GM12878 (cell line): ENCODE measurements at regions not wholly inside any gene's neighbourhood (a gene's known extent, or its start where the extent isn't known, plus 50 kb on each side); places are given as distances from the start of the nearest gene placed in this dataset.
A peak's percentile ranks its signal among the peaks of the same experiment; 100 is the strongest.

ENCODE experiments used
- ATAC-seq: fragments of 200-7000 bp; cut with Tn5 transposase; 3 replicates; pipeline ENCODE4 v1.9.1; 2020; ENCODE audit warnings: mild to moderate bottlenecking, moderate library complexity
- BruUV-seq: library from RNA; stranded (reverse); fragments of 400-500 nt; replicated peaks from 2 replicates; lab custom pipeline; 2021; lab: Mats Ljungman, UMichigan
- CTCF ChIA-PET: fragments of 300-600 bp; sonication (Branson Sonifier 250); formaldehyde crosslinking; extraction: SDS; loops from one replicate; lab custom pipeline; 2021; ENCODE audit warnings: inconsistent platforms; lab: Yijun Ruan, JAX
- POLR2A ChIA-PET: fragments of 350-600 bp; formaldehyde crosslinking; extraction: SDS; loops from one replicate; lab custom pipeline; 2021; ENCODE audit warnings: inconsistent platforms; lab: Charles Lee
- RAD21 ChIA-PET: fragments of 300-600 bp; sonication (Branson Sonifier 250); formaldehyde crosslinking; loops from one replicate; lab custom pipeline; 2023; ENCODE audit warnings: antibody characterized with exemption; ENCODE audit not compliant: unreplicated experiment; lab: Charles Lee
- SMC1A ChIA-PET: fragments of 300-600 bp; sonication (Branson Sonifier 250); formaldehyde crosslinking; loops from one replicate; lab custom pipeline; 2023; ENCODE audit not compliant: unreplicated experiment, uncharacterized antibody; lab: Charles Lee
- DNase-seq: peaks from one replicate; pipeline ENCODE4 v3.0.0-alpha.2; 2011; ENCODE audit warnings: low read depth, low spot score
- FAIRE-seq: peaks from 3 replicates; lab custom pipeline; 2011; peaks lifted over from hg19 to GRCh38; lab: Jason Lieb, UNC
- H2AFZ ChIP-seq: 2 replicates; pipeline ENCODE4 v1.6.0; 2011; ENCODE audit warnings: low read depth, low read length, control low read depth; ENCODE audit not compliant: control insufficient read depth
- H3K27ac ChIP-seq: 2 replicates; pipeline ENCODE4 v1.5.1; 2011; ENCODE audit warnings: control low read depth; ENCODE audit not compliant: control insufficient read depth, insufficient read depth
- H3K27me3 ChIP-seq, 2 experiments: replicated peaks in 1 of 2; 2 replicates each; pipeline versions ENCODE4 v1.6.0 to v1.6.1; 2011; ENCODE audit warnings: low read length in 1 of 2; ENCODE audit not compliant: control insufficient read depth in 2 of 2, insufficient read depth in 2 of 2
- H3K36me3 ChIP-seq, 2 experiments: 2 replicates each; pipeline ENCODE4 v1.5.1; 2011; ENCODE audit warnings: low read length in 1 of 2; ENCODE audit not compliant: control insufficient read depth in 2 of 2, insufficient read depth in 2 of 2
- H3K4me1 ChIP-seq: 2 replicates; pipeline ENCODE4 v1.6.1; 2011; ENCODE audit warnings: mild to moderate bottlenecking, low read length, moderate library complexity, mixed read lengths; ENCODE audit not compliant: control insufficient read depth, insufficient read depth
- H3K4me2 ChIP-seq: 2 replicates; pipeline ENCODE4 v1.6.0; 2011; ENCODE audit warnings: control low read depth; ENCODE audit not compliant: control insufficient read depth, insufficient read depth
- H3K4me3 ChIP-seq: fragments of 200-600 bp; sonication (generic); 2 replicates; pipeline ENCODE4 v1.5.1; 2016
- H3K79me2 ChIP-seq: 2 replicates; pipeline ENCODE4 v1.6.0; 2011; ENCODE audit warnings: low read length; ENCODE audit not compliant: control insufficient read depth, insufficient read depth
- H3K9ac ChIP-seq: 2 replicates; pipeline ENCODE4 v1.8.0; 2011; ENCODE audit warnings: low read length, control low read depth, mixed read lengths; ENCODE audit not compliant: control insufficient read depth, insufficient read depth
- H3K9me3 ChIP-seq: replicated peaks from 3 replicates; pipeline ENCODE4 v1.5.1; 2011; ENCODE audit warnings: mild to moderate bottlenecking, low read length; ENCODE audit not compliant: control insufficient read depth, insufficient read depth
- H4K20me1 ChIP-seq: 2 replicates; pipeline ENCODE4 v1.6.0; 2011; ENCODE audit not compliant: control insufficient read depth, insufficient read depth
- E2F8 ChIP-seq: fragments of 450-650 bp; IDR thresholded peaks from 2 replicates; pipeline ENCODE4 v1.6.1; 2018; ENCODE audit warnings: mild to moderate bottlenecking, low read depth, moderate library complexity; ENCODE audit not compliant: partially characterized antibody
- E4F1 ChIP-seq: fragments of 450-650 bp; IDR thresholded peaks from 2 replicates; pipeline ENCODE4 v1.6.1; 2018; ENCODE audit warnings: borderline replicate concordance, mild to moderate bottlenecking; ENCODE audit not compliant: partially characterized antibody
- GATAD2B ChIP-seq: fragments of 450-650 bp; conservative IDR thresholded peaks from 2 replicates; pipeline ENCODE4 v1.6.1; 2017; ENCODE audit warnings: low read depth, mild to moderate bottlenecking, moderate library complexity
- HDGF ChIP-seq: fragments of 450-650 bp; IDR thresholded peaks from 2 replicates; pipeline ENCODE4 v1.6.1; 2016; ENCODE audit warnings: antibody characterized with exemption
- IKZF1 ChIP-seq: fragments of 450-650 bp; conservative IDR thresholded peaks from 2 replicates; pipeline ENCODE4 v1.6.1; 2017; ENCODE audit warnings: antibody characterized with exemption, mild to moderate bottlenecking
- JUNB ChIP-seq: IDR thresholded peaks from 2 replicates; pipeline ENCODE4 v1.6.1; 2016; ENCODE audit warnings: antibody characterized with exemption, mild to moderate bottlenecking
- KDM1A ChIP-seq: fragments of 200-600 bp; sonication (generic); IDR thresholded peaks from 2 replicates; pipeline ENCODE4 v1.6.1; 2016; ENCODE audit warnings: borderline replicate concordance
- MEF2B ChIP-seq: fragments of 450-650 bp; IDR thresholded peaks from 2 replicates; pipeline ENCODE4 v1.6.1; 2018; ENCODE audit warnings: mild to moderate bottlenecking, moderate library complexity; ENCODE audit not compliant: partially characterized antibody, poor library complexity, severe bottlenecking
- SMAD1 ChIP-seq: fragments of 450-650 bp; IDR thresholded peaks from 2 replicates; pipeline ENCODE4 v1.6.1; 2018; ENCODE audit warnings: mild to moderate bottlenecking, low read depth; ENCODE audit not compliant: partially characterized antibody
- SP1 ChIP-seq: IDR thresholded peaks from one replicate; pipeline ENCODE4 v1.6.1; 2011; ENCODE audit warnings: low read depth, low read length
- ZNF384 ChIP-seq: IDR thresholded peaks from 2 replicates; pipeline ENCODE4 v1.6.1; 2012; ENCODE audit warnings: low read depth, mild to moderate bottlenecking, low read length, improper control_type of control experiment, borderline replicate concordance
- ZZZ3 ChIP-seq: IDR thresholded peaks from 2 replicates; pipeline ENCODE4 v1.6.1; 2011; ENCODE audit warnings: low read depth; ENCODE audit not compliant: control insufficient read depth, insufficient read length
- WGBS: methylation state at CpG from one replicate; pipeline ENCODE4 v1.1.6; 2016; ENCODE audit warnings: low lambda C conversion rate; ENCODE audit not compliant: insufficient replicate concordance, insufficient coverage; ENCODE audit errors: missing lambda C conversion rate; 5-methylcytosine and 5-hydroxymethylcytosine counted together
- in situ Hi-C: fragments of 300-500 bp; cut with MboI; formaldehyde crosslinking; loops from 9 replicates; pipeline ENCODE4 v1.14.3; 2018; ENCODE audit warnings: mixed read lengths
- intact Hi-C: fragments of 100-400 bp; cut with micrococcal nuclease; formaldehyde crosslinking; loops from one replicate; pipeline ENCODE4 v1.14.2; 2022; ENCODE audit not compliant: unreplicated experiment
- TF ChIP-seq, protein P1 (sequence below): fragments of 150-350 bp; IDR thresholded peaks from 2 replicates; pipeline ENCODE4 v1.6.1; 2014; ENCODE audit warnings: mild to moderate bottlenecking, low read depth, low read length
- TF ChIP-seq, protein P2 (sequence below): IDR thresholded peaks from 2 replicates; pipeline ENCODE4 v1.6.1; 2011; ENCODE audit warnings: low read depth, mild to moderate bottlenecking, low read length, moderate library complexity, borderline replicate concordance; ENCODE audit errors: extremely low read depth

DNA sequence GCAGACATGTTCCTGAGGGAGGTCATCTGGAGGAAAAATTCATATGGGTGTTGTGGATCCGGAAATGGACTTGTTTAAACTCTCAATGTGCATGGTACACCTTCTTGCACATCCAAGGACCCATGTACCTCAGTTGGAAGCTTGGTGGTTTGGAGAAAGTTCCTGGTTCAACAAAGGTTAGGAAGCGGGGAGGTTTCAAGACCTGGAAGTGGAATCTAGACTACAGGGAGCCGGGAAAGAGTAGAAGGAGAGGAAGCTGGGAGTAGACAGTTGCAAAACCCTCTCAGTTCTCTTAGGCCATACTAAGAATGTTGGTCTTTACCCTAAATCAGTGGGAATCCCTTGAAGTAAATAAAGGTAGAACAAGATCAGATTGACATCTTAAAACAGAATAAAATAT lies 209.8 kb upstream of the SPOPL start (continued):
- TF ChIP-seq, protein P1, sequence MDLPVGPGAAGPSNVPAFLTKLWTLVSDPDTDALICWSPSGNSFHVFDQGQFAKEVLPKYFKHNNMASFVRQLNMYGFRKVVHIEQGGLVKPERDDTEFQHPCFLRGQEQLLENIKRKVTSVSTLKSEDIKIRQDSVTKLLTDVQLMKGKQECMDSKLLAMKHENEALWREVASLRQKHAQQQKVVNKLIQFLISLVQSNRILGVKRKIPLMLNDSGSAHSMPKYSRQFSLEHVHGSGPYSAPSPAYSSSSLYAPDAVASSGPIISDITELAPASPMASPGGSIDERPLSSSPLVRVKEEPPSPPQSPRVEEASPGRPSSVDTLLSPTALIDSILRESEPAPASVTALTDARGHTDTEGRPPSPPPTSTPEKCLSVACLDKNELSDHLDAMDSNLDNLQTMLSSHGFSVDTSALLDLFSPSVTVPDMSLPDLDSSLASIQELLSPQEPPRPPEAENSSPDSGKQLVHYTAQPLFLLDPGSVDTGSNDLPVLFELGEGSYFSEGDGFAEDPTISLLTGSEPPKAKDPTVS, result no peak
- TF ChIP-seq ZNF384 (no peak), ZZZ3 (no peak), E2F8 (no peak), JUNB (no peak)
- TF ChIP-seq, protein P2, sequence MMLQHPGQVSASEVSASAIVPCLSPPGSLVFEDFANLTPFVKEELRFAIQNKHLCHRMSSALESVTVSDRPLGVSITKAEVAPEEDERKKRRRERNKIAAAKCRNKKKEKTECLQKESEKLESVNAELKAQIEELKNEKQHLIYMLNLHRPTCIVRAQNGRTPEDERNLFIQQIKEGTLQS, result no peak

DNA sequence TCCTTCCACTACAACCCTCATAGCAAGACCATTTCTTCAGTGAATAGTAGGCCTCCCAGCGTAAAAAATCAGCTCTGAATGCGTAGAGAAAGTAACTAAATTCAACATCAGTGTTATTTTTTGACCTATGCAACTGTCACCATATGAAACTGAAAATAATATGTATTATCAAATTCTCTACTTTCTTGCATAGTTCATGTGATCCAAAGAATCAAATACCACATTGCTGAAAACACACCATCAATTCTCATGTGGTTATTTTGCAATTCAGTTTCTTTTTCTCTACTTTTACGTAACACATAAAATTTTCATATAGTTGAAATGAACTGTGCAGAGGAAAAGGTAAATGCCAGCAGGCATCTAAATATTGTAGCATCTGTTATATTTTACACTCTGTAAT lies 208.5 kb upstream of the SPOPL start:
- peak; percentile 71 for ATAC-seq
- no peak for TF ChIP-seq HDGF
- TF ChIP-seq E4F1, result no peak
- TF ChIP-seq SMAD1, result no peak
- no peak for TF ChIP-seq MEF2B
- no peak for TF ChIP-seq GATAD2B
- no peak for TF ChIP-seq SP1
- no peak for TF ChIP-seq IKZF1
- TF ChIP-seq KDM1A, result no peak

More for the DNA sequence above, 208.5 kb upstream of the SPOPL start:
- no peak overlapping the region for H2AFZ ChIP-seq
- ChIA-PET CTCF (no interaction called here), RAD21 (interaction anchor here (0.6 kb wide), 1 partner anchor 55 kb away, joined by 3 read pairs; no protein-coding TSS in a partner anchor), SMC1A (interaction anchor here (0.7 to 1.5 kb wide), 3 partner anchors 11 to 142 kb away, joined by 3 to 4 read pairs (median 4); no protein-coding TSS in a partner anchor), POLR2A (no interaction called here)
- no peaks in the 10 kb centered on the region for H3K79me2 ChIP-seq
- no peak overlapping the region for H3K9ac ChIP-seq
- 0 out of 2 replicates have a peak, but pooled peaks cover under 1% of the 10 kb centered on the region for H3K4me1 ChIP-seq
- DNase-seq, result no peak
- 20% methylated on average over 3 of the region's 3 CpGs for WGBS
- intact Hi-C loops, result no loop called here
- no peaks in the 10 kb centered on the region; the same call in 2 of the 3 replicates for H3K9me3 ChIP-seq
- no peak overlapping the region for H3K4me2 ChIP-seq
- BruUV-seq, result no TSS peak
- H3K27me3 ChIP-seq, result no peaks in the 10 kb centered on the region
- in situ Hi-C loops, result no loop called here
- no peak overlapping the region for H3K27ac ChIP-seq
- H4K20me1 ChIP-seq, result no peaks in the 10 kb centered on the region
- FAIRE-seq, result no peak
- H3K4me3 ChIP-seq, result no peak overlapping the region
- no peaks in the 10 kb centered on the region for H3K36me3 ChIP-seq
